ENCODE measurements at regions not wholly inside any gene's neighbourhood (a gene's known extent, or its start where the extent isn't known, plus 50 kb on each side); places are given as distances from the start of the nearest gene placed in this dataset.

GRCh38 chr6:163825033-163825432, 410.5 kb downstream of the QKI start:
- no peaks in the 10 kb centered on the region for H3K27me3 ChIP-seq (ENCODE audit: insufficient read depth, low read length)
- no peaks in the 10 kb centered on the region for H3K36me3 ChIP-seq (ENCODE audit: control insufficient read depth in 1 of 2, insufficient read depth in 2 of 2, low read length in 2 of 2)
- no peaks in the 10 kb centered on the region for H3K9me3 ChIP-seq (ENCODE audit: control insufficient read depth in 1 of 2, insufficient read depth in 1 of 2, low read depth in 1 of 2, low read length in 2 of 2)
- ChIA-PET RAD21 (ENCODE audit: low non-redundant PET in 1 of 2, low total read pairs in 2 of 2, uncharacterized antibody in 2 of 2, unreplicated experiment in 2 of 2) (no interaction called here), CTCF (no interaction called here), POLR2A (no interaction called here)
- no peak for TF ChIP-seq REST (IDR thresholded peaks at IDR 0.05; ENCODE audit: low read depth)
- no peak for TF ChIP-seq TCF7L2 (IDR thresholded peaks at IDR 0.05; ENCODE audit: borderline replicate concordance, extremely low read depth, insufficient read depth, insufficient read length)
- TF ChIP-seq MAX (IDR thresholded peaks at IDR 0.05) = no peak
- no peak for TF ChIP-seq CEBPB (IDR thresholded peaks at IDR 0.05; ENCODE audit: low read depth)
- no peak for TF ChIP-seq POLR2AphosphoS5 (IDR thresholded peaks at IDR 0.05; ENCODE audit: low read depth, low read length)
- TF ChIP-seq CTCF (IDR thresholded peaks at IDR 0.05 in 2 of 3, conservative IDR thresholded peaks at IDR 0.05 in 1 of 3; ENCODE audit: borderline replicate concordance in 1 of 3, insufficient read depth in 1 of 3, low read depth in 2 of 3, low read length in 2 of 3) = no peak
- H3K9ac ChIP-seq (ENCODE audit: low read length) = no peak overlapping the region
- no TSS peak for BruUV-seq (replicated peaks)
- no peak overlapping the region for H3K4me3 ChIP-seq (replicated peaks in 1 of 2; ENCODE audit: low read depth in 1 of 2, low read length in 2 of 2)
- H3K27ac ChIP-seq (ENCODE audit: low read depth, low read length) = no peak overlapping the region
- no peaks in the 10 kb centered on the region for H3K9me2 ChIP-seq (ENCODE audit: insufficient read depth)
- ATAC-seq (no peak), DNase-seq (ENCODE audit: low read depth, low spot score) (no peak)
- no peaks in the 10 kb centered on the region for H3K79me2 ChIP-seq (ENCODE audit: insufficient read depth, low read length)
- H3K4me1 ChIP-seq (ENCODE audit: control insufficient read depth in 1 of 2, insufficient read depth in 2 of 2, low read length in 2 of 2) = no peaks in the 10 kb centered on the region
- intact Hi-C loops (cut with micrococcal nuclease) = no loop called here
- no peak overlapping the region for H3K4me2 ChIP-seq (ENCODE audit: low read length)
- H4K20me1 ChIP-seq (ENCODE audit: insufficient read depth) = no peaks in the 10 kb centered on the region
- H2AFZ ChIP-seq (ENCODE audit: low read depth, low read length, poor library complexity, severe bottlenecking) = no peak overlapping the region
